DND-41 (cell line): ENCODE measurements at regions not wholly inside any gene's neighbourhood (a gene's known extent, or its start where the extent isn't known, plus 50 kb on each side); places are given as distances from the start of the nearest gene placed in this dataset.

Experiments
- ATAC-seq: fragments of 200-7000 bp; cut with Tn5 transposase; 3 replicates; pipeline ENCODE4 v1.9.1; 2021; ENCODE audit warnings: low read depth; ENCODE audit not compliant: insufficient read depth
- DNase-seq: peaks from one replicate; pipeline ENCODE4 v3.0.0-alpha.2; 2020
- H2AFZ ChIP-seq: 2 replicates; pipeline ENCODE4 v1.6.0; 2012; ENCODE audit warnings: low read depth, low read length
- H3K27ac ChIP-seq: 2 replicates; pipeline ENCODE4 v1.5.1; 2012; ENCODE audit warnings: low read length, inconsistent platforms
- H3K27me3 ChIP-seq: fragments of 200-600 bp; sonication (generic); 2 replicates; pipeline ENCODE4 v1.6.0; 2012; ENCODE audit warnings: low read length, mild to moderate bottlenecking, inconsistent platforms; ENCODE audit not compliant: insufficient read depth, poor library complexity
- H3K36me3 ChIP-seq: 2 replicates; pipeline ENCODE4 v1.5.1; 2012; ENCODE audit warnings: low read length, inconsistent platforms; ENCODE audit not compliant: insufficient read depth
- H3K4me1 ChIP-seq: 2 replicates; pipeline ENCODE4 v1.5.1; 2012; ENCODE audit warnings: mild to moderate bottlenecking, low read length; ENCODE audit not compliant: insufficient read depth
- H3K4me2 ChIP-seq: 2 replicates; pipeline ENCODE4 v1.6.0; 2012; ENCODE audit warnings: mild to moderate bottlenecking, moderate library complexity, low read length, inconsistent platforms; ENCODE audit not compliant: insufficient read depth
- H3K4me3 ChIP-seq, 2 experiments: fragments of 200-600 bp in 1 of 2; shearing (Covaris generic) in 1 of 2; 2 replicates each; pipeline ENCODE4 v1.5.1; 2012 to 2016; ENCODE audit warnings: inconsistent platforms in 2 of 2, low read length in 2 of 2, mild to moderate bottlenecking in 2 of 2, low read depth in 1 of 2, moderate library complexity in 1 of 2
- H3K79me2 ChIP-seq: 2 replicates; pipeline ENCODE4 v1.6.0; 2012; ENCODE audit warnings: low read length, inconsistent platforms; ENCODE audit not compliant: insufficient read depth
- H3K9ac ChIP-seq: 2 replicates; pipeline ENCODE4 v1.6.0; 2012; ENCODE audit warnings: low read depth, mild to moderate bottlenecking, inconsistent platforms, low read length, moderate library complexity
- H3K9me3 ChIP-seq: 2 replicates; pipeline ENCODE4 v1.5.1; 2012; ENCODE audit warnings: low read length, moderate library complexity, mild to moderate bottlenecking, inconsistent platforms; ENCODE audit not compliant: insufficient read depth, severe bottlenecking
- H4K20me1 ChIP-seq: 2 replicates; pipeline ENCODE4 v1.6.0; 2012; ENCODE audit warnings: low read length; ENCODE audit not compliant: insufficient read depth
- EZH2 ChIP-seq: IDR thresholded peaks from 3 replicates; pipeline ENCODE4 v1.6.1; 2012; ENCODE audit warnings: borderline replicate concordance, low read depth, mild to moderate bottlenecking, moderate library complexity, low read length, inconsistent platforms; ENCODE audit not compliant: severe bottlenecking
- TF ChIP-seq, protein P1 (sequence below): IDR thresholded peaks from 2 replicates; pipeline ENCODE4 v1.5.1; 2012; ENCODE audit warnings: borderline replicate concordance, low read length, moderate library complexity, mild to moderate bottlenecking; ENCODE audit not compliant: poor library complexity, severe bottlenecking; ENCODE audit errors: extremely low read depth

DNA sequence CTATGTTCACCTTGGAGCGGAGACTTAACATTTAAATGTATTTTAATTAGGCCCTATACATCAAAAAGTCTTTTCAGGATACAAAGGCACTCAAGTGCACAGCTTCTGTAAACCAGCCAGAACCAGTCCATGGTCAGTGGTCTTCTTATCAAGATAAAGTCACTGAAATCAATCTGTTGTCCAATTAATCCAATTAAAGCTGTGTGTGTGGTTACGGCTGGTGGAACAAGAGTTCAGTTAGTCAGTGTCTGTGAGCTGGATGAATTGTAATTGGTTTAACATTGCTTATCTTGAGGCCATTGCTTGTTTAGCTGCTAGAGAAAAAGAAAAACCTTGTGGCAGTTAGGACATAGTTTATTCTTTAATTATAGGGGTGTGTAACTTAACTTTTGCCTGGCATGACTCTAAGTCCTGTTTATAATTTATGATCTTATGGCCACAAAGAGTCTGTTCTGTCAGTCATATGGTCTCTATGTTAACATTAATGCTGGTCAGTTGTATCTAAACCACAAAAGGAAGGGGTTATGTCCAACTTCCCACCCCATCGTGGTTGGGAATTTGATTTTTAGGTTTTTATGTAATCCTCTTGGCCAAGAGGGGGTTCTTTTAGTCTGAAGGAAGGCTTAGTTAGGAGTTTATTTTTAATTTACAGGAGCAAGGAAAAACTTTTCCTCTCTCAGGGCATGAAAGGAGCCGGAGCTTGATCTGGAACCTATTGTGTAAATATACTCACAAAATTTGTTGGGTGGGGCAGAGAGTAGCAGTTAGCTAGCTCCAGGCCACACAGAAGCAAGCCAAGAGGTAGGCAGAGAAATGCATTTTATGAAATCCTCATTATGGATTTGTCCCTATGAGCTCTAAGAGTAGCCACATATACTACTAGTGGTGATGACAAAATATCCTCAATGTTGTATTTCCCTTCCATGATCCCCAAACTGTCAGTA, 665.7 kb upstream of the ACTRT1 start:
- Histone ChIP-seq H4K20me1 (no peaks in the 10 kb centered on the region), H3K9me3 (no peaks in the 10 kb centered on the region)
- no peak for ATAC-seq

DNA sequence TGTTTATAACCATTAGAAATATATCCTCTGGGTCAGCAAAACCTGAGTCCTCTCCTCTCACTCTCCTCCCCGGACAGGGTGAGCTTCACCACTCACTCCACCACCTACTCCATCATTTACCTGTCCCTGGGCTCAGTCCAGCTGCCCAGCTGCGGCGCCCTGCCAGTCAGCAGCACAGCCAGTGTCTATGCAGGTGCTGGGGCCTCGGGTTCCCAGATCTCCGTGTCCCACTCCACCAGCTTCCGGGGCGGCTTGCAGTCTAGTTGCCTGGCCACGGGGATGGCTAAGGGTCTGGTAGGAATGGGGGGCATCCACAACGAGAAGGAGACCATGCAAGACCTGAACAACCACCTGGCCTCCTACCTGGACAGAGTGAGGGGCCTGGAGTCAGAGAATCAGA, 662.2 kb upstream of the ACTRT1 start:
- Histone ChIP-seq H3K4me2 (no peak overlapping the region), H3K4me3 (no peak overlapping the region), H2AFZ (no peak overlapping the region), H3K9me3 (no peaks in the 10 kb centered on the region), H3K79me2 (no peaks in the 10 kb centered on the region), H4K20me1 (no peaks in the 10 kb centered on the region), H3K27me3 (no peaks in the 10 kb centered on the region), H3K36me3 (no peaks in the 10 kb centered on the region), H3K27ac (no peak overlapping the region), H3K4me1 (no peaks in the 10 kb centered on the region), H3K9ac (no peak overlapping the region)
- DNase-seq (no peak), ATAC-seq (no peak)
- TF ChIP-seq, protein P1, sequence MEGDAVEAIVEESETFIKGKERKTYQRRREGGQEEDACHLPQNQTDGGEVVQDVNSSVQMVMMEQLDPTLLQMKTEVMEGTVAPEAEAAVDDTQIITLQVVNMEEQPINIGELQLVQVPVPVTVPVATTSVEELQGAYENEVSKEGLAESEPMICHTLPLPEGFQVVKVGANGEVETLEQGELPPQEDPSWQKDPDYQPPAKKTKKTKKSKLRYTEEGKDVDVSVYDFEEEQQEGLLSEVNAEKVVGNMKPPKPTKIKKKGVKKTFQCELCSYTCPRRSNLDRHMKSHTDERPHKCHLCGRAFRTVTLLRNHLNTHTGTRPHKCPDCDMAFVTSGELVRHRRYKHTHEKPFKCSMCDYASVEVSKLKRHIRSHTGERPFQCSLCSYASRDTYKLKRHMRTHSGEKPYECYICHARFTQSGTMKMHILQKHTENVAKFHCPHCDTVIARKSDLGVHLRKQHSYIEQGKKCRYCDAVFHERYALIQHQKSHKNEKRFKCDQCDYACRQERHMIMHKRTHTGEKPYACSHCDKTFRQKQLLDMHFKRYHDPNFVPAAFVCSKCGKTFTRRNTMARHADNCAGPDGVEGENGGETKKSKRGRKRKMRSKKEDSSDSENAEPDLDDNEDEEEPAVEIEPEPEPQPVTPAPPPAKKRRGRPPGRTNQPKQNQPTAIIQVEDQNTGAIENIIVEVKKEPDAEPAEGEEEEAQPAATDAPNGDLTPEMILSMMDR = no peak
- TF ChIP-seq EZH2 = no peak

More for the DNA sequence above, 665.7 kb upstream of the ACTRT1 start:
- TF ChIP-seq, protein P1 = no peak
- TF ChIP-seq EZH2 = no peak
- Histone ChIP-seq H3K9ac (no peak overlapping the region), H3K27me3 (no peaks in the 10 kb centered on the region), H3K36me3 (no peaks in the 10 kb centered on the region), H3K4me2 (no peak overlapping the region), H3K4me1 (no peaks in the 10 kb centered on the region), H3K79me2 (no peaks in the 10 kb centered on the region), H3K4me3 (no peak overlapping the region), H2AFZ (no peak overlapping the region), H3K27ac (no peak overlapping the region)
- DNase-seq = no peak

DNA sequence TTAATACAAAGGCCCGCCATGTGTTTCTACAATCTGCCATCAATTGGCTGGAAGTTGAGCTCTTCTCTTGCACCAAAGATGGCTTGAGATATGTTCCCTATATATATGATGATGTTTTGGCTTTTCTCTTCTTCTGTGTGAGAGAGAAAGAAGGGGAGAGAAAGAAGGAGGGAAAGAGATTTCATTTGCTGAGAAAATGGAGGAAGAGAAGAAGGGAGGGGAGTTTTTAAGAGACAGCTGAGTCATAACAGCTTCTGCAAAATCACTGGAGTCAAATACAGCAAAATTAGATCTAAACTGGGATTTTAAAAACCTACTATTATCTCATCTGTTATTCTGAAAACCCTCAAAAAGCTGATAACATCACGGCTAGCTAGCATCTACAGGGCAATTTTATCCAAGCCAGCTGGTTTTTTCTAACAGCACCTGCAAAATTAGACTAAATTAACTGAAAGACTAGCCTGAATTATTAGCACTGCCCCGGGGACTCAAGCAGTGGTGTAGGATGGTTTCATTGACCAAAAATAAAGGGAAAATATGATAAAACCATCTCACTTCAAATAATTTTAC, 647.6 kb upstream of the ACTRT1 start:
- TF ChIP-seq EZH2 = no peak
- TF ChIP-seq, protein P1 = no peak
- Histone ChIP-seq H3K27ac (no peak overlapping the region), H3K4me1 (no peaks in the 10 kb centered on the region), H3K4me2 (no peak overlapping the region), H3K36me3 (no peaks in the 10 kb centered on the region), H4K20me1 (no peaks in the 10 kb centered on the region), H3K27me3 (no peaks in the 10 kb centered on the region), H2AFZ (no peak overlapping the region), H3K9me3 (no peaks in the 10 kb centered on the region), H3K9ac (no peak overlapping the region), H3K79me2 (no peaks in the 10 kb centered on the region), H3K4me3 (no peak overlapping the region)
- no peak for ATAC-seq
- no peak for DNase-seq
